HPDE6-E6E7 (cell line): ENCODE measurements at regions not wholly inside any gene's neighbourhood (a gene's known extent, or its start where the extent isn't known, plus 50 kb on each side); places are given as distances from the start of the nearest gene placed in this dataset.

Experiments used
- DNase-seq: peaks from one replicate; pipeline ENCODE4 v3.0.0; 2011; ENCODE audit warnings: missing footprints; ENCODE audit errors: extremely low spot score

DNA sequence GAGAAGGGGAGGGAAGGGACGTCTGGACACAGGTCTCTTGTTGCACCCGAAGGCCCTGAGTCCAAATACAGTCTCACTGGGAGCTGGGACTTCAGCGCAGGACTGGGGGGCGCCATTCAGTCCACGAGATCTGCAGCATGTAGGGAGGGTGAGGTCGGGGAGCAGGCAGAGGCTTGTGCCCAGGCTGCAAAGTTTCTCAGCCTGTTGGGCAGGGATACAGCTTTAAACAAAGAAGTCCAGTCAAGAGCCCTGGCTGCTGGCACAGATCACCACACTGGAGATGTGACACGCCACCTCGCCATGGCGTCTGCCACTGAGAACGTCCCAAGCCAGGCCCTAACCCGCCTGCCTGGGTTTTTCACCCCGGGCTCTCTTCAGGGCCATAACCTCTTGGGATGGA, 256.6 kb downstream of the DLL1 start:
- no peak for DNase-seq

DNA sequence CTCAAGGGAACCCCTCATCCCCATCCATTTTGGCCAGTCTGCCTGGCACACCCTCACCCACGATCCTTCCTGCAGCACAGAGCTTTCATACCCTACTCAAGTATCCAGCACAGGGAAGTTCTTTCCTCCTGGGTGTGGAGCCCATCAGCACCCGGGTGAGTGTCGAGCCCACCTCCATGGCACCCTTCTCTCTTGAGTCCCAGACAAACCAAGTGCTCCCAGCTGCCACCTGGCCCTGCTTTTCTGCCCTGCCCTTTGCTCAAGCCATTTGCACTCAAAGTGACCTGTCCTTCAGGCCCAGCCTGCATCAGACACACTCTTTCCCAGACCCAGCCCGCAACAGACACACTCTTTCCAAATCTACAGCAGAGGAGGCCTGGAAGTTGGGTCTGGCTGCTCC, 257.2 kb downstream of the DLL1 start:
- no peak for DNase-seq

DNA sequence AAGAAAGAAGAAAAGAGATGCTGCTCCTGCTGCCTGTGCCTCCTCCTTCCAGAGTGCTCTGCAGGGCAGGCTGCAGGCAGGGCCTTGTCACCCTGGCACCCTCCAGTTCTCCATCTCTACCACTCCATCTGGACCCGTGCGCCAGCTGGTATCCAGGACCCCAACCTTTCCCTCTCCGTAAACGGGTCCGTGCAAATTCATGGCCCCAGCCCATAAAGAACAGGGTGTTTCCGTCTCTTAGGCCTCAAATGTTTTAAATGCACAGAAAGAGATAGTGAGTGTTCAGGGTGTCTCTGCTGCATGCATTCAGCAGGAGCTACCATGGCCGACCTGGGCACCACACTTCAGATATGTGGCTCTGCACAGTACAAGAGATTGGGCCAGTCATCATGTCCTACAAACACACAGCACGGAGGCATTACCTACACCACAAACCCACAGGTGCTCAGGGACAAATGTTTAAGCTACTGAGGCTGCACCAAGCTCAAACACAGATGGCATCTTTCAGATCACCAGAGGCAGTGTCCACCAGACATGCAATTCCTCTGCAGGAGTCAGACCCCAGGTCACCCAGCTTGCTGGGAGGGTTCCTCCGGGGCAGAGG, 258.1 kb downstream of the DLL1 start:
- no peak for DNase-seq

DNA sequence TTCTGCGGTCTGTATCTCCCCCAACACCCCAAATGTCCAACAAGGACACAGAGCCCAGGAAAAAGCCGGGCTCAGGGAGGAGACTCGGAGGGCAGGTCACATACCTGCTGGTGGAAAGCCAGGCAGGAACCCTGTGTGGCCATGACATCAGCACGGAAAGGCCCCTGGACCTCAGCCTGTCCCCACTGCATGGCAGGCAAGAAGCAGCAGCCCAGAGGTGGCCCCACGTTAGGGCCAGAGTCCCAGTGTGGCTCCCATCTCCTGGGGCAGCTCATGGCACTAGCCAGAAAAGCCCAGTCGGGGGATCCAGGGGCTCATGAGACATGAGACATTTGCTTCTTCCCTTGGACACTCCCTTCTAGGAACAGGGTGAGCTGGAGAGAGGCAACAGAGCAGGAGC, 258.7 kb downstream of the DLL1 start:
- no peak for DNase-seq

DNA sequence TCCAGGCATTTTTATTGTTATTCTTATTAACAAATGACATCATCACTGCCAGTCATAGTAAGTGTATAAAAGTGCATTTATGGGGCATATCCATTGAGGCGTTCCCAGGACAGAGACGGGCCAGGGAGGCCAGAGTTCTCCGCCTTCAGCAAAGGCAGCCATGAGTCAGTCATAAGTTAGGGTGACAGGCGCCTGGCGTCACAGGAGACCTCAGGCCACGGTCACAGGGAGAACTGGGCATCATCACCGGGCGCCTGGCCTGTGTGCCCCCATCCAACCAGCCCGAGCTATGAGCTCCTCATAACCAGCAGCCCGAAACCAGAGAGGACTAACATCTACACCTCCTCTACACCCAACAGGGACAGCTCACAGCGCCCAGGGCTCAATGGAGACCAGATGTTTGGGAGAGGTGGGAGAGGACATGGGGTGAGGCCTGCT, 259.2 kb downstream of the DLL1 start:
- no peak for DNase-seq

DNA sequence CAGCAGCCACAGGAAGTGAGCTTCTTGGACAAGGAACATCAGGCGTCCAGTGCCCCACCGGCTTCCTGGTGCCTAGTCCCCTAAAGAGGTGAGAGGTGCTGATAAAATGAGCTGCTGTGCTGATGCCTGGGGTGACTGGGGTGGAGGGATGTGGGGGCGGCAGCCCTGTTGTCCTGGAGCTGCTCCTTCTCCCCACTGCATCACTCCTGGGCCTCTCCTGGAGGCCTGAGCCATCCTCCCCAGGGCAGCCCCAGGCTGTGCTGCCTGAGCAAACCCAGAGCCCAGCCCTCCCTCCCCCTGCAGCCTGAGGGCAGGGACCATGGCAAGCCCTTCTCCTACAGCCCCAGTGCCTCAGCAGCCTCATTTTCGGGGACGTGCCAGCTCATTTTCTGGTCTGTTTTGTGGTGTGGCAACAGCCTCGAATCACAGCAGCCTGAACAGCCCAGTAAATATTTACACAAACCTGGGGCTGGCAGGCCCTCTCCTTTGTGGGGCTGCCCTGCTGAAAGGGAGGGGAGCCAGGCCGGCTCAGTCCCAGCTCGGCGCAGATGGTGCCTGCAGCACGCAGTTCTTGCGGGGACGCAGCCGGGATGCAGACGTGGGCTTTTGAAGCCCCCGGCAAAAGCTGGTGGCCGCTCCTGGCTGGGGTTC, 259.9 kb downstream of the DLL1 start:
- DNase-seq: no peak

DNA sequence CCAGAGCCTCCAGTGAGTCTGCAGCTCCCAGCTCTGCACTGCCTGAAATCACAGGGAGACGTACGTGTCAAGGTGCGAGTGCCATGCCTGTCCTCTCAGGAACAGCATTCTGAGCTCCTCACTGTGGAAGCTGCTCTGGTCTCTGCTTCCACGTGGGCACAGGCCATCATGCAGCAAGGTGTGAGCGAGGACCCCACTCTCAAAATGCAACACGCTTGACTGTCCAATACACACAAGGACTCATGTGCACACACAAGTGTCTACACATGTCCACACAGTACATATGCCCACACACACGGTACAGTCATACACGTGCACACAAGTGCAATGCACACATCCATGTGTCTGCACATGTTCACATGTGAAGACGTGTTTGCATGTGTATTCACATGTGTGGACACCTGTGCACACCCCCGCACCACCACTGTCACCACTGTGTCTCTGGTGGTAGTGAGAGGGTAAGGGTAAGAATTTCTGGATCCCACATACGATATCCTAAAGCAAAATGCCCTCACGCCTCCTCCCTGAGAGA, 260.5 kb downstream of the DLL1 start:
- no peak for DNase-seq

DNA sequence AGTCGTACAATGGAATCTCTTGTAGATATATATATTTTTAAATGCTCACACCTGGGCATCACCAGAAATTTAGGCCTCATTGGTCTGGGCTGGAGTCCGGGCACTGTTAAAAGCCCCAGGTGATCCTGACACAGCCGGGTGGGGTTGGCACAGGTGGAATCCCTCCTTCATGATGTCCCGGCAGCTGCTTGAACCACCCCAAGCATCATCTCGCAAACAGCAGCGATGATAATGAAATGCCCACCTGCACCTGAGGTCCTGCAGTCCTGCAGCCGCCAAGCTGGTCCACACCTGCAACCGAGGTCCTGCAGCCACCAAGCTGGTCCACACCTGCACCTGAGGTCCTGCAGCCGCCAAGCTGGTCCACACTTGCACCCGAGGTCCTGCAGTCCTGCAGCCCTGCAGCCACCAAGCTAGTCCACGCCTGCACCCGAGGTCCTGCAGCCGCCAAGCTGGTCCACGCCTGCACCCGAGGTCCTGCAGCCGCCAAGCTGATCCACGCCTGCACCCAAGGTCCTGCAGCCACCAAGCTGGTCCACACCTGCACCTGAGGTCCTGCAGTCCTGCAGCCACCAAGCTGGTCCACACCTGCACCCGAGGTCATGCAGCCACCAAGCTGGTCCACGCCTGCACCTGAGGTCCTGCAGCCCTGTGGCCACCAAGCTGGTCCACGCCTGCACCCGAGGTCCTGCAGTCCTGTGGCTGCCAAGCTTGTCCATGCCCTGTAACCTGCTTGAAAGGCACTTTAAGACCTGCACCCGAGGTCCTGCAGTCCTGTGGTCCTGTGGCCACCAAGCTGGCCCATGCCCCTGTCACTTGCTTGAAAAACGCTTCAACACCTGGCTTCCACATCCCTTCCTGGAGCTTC, 261.2 kb downstream of the DLL1 start:
- no peak for DNase-seq

DNA sequence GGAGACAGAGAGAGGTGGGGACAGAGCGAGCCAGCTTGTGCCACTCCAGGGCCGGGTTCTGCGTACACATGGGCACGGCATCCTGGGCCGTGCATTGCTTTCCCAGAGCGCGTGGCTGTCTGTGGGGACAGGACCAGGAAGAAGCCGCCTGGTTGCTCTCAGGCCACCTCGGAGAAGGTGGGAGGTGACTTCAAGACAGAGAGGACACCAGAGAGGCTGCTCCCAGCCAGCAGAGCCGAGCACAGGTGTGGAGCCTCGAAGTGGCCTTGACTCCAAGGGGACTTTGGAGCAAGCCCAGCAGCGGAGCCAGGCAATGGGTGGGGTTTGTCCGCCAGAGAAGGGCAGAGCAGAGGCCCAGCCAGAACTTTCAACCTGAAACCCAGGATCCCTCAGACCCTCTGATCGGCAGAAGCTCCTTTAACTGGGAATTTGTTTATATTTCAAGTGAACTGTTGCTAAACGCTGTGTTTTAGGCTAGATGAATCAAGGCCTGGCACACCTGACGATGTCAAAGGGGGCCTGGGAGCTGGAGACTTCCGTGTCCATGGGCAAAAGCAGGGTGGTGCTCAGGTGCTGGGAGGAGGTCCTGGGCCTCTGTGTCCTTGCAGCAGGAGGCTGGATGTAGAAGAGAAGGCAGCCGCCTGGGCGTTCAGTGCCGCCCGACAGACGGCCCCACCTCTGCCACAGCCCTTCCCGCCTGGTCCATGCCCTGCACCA, 262.1 kb downstream of the DLL1 start:
- DNase-seq: no peak

DNA sequence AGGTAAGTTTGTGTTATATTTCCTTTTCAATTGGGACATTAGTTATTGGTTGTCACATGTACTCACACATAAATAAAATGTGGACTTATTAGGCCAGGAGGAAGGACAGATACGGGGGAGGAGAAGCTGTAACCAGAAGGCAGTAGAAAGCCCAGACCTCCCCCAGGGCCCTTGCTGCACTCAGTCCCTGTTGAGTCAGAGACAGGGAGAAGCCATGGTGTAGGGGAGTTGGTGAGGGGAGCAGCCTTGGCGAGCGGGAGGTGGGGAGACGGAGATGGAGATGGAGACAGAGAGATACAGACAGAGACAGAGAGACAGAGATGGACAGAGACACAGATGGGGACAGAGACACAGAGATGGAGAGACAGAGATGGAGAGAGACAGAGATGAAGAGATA, 263.2 kb downstream of the DLL1 start:
- DNase-seq: no peak

DNA sequence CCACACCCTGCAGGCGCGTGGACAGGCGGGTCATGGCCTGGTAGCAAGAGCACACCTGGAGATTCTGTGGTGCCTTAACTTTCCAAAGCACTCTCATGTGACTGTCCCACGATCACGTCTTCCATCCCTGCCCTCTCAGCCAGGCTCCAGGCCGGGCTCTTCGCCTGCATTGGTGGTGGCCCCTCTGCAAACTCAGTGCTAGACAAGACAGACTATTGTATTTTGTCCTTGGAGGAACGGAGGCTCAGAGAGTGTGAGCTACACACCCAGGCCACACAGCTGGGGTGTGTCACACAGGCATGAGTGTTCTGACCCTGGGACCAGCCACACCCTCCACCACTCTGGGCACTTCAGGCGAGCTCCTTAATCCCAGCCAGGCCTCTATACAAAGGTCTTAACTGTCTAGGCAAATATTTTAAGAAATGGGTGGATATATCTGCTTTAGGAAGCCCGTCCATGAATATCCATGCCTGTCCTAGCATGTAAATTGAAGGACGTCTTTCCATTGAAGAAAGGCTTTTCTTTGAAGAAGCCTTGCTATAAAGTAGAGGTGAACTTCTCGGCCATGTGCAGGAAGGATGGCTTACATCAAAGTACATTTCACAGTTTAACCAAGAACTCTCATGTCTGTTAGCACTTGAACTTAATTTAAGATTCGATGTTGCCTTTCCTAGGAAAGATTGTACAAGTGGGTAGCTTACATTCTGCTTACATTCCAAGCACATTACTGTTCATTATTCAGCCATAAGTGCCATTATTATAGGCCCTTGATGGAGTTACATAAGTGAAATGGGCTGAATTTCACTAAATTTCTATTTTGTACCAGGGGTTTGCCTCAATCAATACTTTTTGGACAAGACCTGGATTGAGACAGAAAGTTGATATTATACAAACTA, 263.9 kb downstream of the DLL1 start:
- DNase-seq: no peak

DNA sequence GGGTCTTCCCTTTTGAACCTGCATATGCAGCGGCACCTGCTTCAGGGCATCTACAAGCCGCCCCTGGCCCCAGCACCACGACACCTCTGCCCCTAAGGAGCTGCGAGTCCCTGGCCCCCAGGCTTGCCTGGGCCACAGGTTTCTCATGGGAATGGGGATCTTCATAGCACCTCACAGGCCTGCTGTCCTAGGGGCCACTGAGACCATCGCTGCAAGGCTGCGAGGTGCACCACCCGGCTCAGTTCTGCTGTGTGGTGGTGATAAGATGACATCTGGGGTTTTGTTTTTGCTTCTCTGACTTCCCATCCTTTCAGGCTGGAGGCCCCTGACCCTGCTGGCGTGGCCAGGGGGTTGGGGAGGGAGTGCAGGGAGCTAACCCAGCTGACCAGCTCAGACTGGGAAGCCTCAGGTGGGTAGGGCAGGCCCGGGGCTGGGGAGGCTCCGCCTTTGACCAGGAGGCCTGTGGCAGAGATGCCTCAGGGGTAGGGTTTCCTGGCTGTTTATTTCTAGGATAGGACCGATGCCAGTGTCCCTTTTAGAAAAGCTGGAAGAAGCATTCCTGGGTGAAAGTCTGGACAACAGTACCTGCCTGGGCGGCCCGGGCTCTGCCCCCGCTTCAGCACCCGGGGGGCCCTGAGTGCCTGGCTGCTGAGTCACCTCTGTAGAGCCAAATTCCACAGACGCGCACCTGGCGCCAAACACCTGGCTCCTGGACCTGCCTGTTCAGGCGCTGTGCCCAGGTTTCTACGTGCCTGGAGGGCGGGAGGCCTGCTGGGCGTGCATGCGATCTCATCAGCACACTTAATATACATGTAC, 264.7 kb downstream of the DLL1 start:
- peak; percentile 82 for DNase-seq

DNA sequence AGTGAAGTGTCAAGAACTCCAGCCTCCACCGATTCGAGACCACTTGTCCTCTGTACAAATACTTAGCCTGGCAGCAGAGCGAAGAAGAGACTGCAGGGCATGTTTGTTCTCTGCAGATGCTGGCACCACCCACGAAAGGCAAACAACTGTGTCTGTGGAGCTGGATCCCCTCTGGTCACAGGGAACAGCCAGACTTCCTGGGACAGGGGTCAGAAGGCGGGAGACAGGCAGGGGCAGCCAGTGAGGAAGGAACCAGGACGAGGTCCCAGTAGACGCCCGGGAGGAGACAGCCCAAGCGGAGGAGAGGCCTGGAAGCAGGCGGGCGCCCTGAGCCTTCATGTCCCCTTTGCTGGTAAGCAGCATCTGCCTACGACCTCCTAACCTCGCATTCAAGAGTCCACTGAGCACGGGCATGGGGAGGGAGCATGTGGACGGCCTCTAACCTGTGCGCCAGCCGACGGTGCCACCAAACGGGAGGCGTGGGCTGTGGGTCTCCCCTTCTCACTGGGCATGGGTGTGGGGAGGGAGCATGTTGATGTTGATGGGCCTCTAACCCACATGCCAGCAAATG, 265.5 kb downstream of the DLL1 start:
- DNase-seq: no peak

DNA sequence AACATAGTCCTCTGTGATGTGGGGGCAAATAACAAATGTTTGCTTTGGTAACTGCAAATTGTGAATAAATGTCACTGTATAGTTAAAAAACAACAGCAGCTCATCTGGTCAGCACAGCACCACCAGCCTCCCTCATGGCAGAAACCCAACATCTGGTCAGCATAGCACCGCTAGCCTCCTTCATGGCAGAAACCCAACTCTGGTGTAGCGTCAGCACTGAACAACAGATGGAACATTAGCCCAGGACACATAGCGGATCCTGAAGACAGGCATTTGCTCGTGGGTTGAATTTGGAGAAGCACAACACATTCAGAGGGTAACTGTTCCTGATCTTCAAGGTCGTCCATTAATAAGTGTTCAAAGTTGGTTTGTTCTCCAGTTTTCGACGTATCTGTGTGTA, 265.9 kb downstream of the DLL1 start:
- DNase-seq: no peak

DNA sequence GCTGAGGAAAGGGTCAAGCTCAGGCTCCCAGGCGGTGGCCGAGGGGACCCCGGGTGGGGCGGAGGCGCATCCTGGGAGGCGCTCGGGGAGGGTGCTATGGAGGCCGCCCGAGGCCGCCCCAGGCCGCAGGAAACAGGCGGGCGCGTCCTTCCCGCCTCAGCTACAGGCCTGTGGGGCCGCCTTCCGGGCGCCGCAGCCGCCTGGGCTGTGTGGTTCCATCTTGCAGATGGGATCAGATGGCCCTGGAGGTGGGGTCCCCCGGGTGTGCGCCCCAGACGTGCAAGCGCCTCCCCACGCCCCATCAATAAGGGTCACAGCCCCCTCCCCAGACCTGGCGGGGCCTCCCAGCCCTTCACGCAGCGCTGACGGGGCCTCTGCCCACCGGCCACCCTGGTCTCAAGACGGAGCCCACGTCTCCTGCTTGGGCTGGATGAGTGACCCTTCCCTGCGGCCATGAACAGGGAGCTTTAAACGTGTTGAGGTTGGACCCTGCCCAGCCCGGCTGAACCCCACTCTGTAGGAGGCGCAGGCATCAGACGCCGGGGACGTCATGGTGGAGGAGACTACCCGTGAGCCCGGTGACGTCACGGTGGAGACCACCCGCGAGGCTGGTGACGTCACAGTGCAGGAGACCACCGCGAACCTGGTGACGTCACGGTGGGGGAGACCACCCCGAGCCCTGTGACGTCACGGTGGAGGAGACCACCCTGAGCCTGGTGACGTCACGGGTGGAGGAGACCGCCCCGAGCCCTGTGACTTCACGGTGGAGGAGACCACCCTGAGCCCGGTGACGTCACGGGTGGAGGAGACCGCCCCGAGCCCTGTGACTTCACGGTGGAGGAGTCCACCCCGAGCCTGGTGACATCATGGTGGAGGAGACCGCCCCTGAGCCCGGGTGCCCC, 267.0 kb downstream of the DLL1 start:
- DNase-seq: no peak

DNA sequence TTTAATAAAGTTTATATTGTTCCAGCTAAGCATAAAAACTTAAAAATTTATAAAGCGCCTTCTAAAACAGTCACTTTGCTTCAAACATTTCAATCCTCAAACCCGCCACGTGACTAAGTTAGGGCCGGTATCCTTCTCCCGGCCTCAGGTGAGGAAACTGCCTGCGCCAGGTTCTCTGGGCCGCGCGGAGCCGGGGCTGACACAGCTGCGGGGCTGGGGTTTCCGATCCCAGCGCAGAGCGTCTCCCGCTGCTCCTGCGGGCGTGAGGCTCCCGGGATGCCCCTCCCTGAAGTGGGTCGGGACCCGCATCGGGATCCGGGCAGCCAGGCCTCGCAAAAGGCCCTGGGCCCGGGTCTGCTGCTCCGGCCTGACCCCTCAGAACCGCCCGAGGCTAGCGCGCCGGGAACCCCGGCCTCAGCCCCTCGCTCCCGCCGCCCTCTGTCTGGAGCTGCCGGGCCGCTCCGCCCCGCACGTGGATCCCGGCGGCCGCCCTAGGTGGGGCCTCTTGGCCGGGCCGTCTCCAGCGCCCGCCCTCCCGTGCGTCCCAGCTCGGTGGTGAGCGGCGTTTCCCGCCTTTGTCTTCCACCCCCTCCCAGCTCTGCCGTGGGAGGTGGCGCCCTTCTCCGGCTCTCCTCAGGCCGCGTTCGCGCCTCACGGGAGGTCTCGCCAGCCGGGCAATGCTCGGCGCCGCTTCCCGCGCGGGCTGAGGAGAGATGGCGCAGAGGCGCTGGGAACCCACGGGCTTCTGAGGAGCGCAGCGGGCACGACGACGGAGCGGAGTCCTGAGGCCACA, 267.9 kb downstream of the DLL1 start:
- DNase-seq: no peak

DNA sequence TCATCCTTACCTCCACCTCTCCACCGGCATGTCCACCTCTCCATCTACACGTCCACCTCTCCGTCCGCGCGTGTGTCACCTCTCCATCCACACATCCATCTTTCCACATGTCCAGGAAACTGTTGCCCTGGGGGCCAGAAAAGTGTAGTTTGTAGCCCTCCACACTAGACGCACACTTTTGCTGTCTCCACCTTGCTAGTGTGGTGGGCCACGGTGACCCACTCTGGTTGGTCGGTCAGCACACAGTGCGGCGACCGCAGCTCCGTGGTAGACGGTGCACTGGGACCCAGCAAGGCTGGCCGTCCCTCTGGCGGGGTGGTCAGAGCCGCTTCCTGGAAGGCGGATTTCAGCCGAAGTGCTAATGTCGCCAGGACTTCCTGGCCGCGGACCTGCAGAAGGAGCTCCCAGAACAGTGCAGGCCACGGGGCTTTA, 268.6 kb downstream of the DLL1 start:
- no peak for DNase-seq

DNA sequence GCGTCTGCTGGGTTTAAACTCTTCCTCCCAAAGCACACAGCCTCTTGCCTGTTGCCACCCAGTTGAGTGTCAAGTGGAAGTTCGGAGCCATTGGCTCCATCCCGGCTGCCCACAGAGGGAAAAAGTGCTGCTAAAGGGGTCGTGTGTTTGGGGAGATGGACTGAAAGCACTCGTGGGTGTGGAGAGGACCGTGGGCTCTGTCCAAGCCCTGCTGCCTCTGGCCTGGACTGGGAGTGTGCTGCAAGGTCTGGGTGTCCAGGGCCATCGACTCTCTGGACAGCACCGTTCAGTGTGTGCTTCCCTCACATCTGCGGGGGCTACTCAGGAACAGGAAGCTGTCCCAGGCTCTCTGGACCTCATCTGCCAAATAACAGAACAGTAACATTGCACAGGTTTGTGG, 269.3 kb downstream of the DLL1 start:
- DNase-seq: no peak
